GM18517 (cell line): ENCODE measurements at regions not wholly inside any gene's neighbourhood (a gene's known extent, or its start where the extent isn't known, plus 50 kb on each side); places are given as distances from the start of the nearest gene placed in this dataset.
A peak's percentile ranks its signal among the peaks of the same experiment; 100 is the strongest.
"Not testable (repeated sequence)": the region's sequence is repeated elsewhere in the genome, so short reads cannot be mapped to it uniquely, and the experiment has no call there.

Experiments used
- ATAC-seq: cut with Tn5 transposase; IDR thresholded peaks from one replicate; pipeline ENCODE4 v1.9.1; 2021; ENCODE audit warnings: mild to moderate bottlenecking, moderate library complexity; ENCODE audit not compliant: unreplicated experiment

DNA sequence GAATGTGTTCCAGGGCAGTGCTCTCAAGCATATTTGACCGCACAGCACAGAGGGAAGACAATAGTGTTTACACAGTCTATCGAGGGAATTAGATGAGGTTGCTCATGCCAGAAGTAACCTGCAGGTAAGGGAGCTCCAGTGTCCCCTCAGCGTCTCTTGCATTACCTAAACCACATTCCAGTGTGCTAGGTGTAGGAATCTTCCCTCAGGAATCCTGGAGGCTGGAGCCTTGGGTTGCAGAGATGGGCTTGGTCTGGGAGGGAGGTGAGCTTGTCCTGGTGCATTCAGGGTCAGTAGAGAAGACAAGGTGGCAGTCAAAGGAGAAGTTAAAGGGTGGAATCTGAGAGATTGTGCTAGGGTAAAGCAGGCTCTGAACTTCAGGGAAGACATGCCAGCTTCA lies 56.3 kb downstream of the SOX14 start:
- no peak for ATAC-seq

DNA sequence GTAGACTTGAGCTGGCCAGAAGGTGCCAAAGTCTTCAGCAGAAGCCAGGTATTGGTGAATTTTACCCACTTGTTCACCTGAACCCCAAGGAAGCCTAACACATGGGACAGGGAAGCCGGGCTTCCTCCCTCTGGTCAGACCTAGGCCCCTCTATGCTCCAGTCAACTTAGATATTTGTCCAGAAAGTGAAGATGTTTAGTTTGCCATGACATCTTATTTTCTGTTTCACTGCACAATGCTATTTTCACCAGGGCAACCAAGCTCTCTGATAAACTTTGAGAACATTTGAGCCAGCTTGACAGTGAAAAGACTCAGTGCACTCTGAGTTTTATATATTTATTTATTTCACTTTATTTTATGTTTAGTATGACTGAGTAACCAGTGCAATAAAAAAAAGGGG lies 71.0 kb downstream of the SOX14 start:
- no peak for ATAC-seq

DNA sequence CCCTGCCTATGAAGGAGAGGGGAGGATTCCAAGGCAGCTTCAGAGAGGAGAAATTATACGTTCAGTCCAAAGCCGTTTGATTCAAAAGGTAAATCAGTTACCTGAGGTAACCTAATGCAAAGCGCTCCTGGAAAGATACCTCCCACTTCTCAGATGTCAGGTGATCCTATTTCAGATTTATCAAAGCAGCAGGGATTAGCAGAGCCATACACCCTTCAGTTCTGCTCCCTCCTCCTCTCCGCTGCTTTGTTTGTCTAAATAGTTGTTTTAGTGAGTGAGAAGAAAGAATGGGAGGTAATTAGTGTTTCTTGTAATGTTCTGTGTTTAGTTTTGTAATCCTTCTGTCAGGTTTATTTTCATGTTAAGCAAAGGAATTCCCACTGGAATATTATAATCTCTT lies 81.1 kb downstream of the SOX14 start:
- no peak for ATAC-seq

DNA sequence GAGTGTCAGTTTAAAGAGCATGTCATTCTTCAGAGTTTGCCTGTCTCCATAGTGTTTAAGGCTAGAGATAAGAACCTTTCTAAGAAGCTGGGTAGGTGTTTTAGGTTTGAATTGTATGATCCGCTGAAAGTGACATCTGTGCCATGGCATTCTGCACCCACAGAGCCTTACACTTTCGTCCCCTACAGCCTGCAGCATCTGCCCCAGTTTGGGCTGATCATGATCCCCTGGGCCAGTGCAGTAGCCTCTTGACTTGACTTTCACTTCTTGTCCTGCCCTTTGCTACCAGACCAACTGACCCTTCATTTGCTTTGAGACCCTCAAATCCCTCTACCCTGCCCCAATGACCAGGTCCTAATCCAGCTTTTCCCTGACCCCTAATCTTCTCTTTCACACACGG lies 81.6 kb downstream of the SOX14 start:
- no peak for ATAC-seq

DNA sequence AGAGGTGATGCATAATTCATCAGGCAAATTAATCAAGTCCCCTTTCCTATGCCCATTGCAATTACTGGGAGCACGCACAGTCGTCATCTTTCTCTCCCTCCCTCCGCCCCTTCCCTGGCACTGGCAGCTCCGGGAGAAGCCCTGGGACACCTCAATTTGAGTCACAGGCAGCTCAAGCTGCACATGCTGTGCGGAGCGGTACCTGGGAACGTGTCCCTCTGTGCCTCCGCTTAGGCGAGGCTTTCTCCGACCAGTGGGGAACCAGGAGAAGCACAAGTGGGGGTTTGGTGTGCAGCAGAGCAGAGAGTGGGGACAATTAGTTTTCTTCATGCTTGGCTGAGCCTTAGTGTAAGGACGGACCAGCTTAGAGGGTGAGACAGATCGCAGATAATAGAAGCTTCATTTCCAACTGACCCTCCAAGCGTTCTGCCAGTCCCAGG lies 88.3 kb downstream of the SOX14 start:
- no peak for ATAC-seq

DNA sequence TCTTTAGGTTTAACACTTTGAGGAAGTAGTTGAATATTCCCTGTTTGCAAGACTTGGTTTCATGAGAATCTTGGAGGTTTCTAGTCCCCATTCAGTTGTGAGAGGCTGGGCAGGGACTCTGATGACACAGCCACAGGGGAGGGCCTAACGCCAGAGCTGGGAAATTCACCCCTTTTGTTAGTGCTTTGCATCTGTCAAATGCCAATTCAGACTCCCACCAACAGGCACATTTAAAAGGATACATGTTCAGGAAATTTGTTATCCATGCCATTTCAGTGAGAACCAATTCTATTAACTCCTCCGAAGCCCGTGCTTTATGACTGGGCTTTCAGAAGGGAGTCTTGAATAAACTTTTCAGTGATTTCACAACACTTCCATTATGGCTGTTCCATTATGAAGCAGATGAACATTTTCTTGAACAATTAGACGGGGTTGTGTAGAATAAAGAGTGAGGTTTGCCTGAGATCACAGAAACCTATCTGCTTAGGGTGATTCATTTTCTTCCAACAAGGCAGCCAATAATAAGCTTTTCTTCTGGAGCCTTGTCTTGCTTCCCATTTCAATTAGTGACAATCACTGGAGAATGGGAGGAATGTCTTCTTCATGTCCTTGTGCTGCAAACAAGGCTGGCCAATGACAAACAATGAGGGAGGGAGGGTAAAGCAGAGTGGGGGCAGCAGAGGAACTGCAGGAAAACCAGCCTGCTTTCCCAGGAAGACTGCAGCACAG lies 90.6 kb downstream of the SOX14 start:
- ATAC-seq: no peak

DNA sequence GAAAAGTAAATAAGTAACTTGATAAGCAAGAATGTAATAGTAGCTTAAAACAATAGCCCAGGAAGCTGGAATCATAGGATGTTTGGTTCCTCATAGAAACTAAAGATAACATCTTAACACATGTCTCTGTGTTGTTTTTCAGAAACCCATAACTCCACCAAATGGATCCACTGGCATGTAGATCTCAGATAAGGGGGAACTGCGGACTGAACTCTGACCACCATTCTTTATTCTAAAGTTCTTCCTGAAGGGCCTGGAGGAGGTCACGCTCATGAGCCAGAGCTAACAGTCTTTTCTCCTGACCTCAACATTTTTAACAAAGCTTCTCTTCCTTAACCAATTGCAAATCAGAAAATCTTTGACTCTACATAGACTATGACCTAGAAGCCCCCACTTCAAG lies 101.9 kb downstream of the SOX14 start:
- ATAC-seq: no peak

DNA sequence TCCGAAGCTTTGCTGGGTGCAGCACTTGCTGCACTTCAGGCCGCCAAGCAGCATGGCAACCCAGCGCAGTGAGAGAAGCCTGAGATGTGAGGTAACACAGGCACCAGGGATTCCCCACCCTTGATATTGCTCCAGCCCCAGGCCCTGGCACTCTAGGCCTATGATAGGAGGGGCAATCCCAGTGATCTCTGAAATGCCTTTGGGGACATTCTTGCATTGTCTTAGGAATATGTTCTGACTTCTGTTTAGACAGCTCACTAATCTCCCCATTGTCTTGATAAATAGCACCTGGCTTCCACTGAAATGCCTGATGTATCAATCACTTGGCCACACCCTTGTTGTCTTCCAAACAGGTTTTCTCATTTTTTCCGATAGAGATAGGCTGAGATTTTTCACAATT lies 102.8 kb downstream of the SOX14 start:
- ATAC-seq: no peak

DNA sequence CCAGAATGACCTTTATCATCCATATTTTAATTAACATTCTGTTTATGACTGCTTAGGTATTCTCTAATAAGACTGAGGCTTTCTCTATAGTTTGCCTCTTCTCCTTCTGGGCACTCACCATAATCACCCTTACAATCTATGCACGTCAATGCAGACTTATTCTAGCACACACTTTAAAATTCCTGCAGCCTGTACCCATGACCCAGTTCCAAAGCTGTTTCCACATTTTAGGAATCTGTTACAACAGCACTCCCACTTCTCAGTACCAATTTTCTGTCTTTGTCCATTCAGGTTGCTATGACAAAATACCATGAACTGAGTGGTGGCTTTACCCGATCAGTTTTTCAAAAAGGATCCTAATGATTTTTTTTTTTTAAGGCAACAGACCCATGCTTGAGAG lies 103.5 kb downstream of the SOX14 start:
- no peak for ATAC-seq

DNA sequence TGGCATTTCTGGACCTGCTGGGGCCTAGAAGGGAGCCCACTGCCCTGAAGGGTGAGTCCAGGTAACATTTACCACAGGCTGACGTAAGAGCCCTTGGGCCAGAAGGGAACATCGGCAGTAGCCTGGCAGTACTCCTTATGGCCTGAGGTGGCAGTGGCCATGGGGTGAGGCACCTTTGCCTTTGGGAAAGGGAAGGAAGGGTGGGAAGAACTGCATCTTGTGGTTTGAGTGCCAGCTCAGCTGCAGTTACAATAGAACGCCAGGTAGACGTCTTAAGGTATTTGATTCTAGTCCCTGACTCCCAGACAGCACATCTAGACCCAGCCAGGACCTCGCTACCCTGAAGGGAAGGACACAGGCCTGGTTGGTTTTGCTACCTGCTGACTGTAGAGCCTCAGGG lies 104.9 kb downstream of the SOX14 start:
- no peak for ATAC-seq

DNA sequence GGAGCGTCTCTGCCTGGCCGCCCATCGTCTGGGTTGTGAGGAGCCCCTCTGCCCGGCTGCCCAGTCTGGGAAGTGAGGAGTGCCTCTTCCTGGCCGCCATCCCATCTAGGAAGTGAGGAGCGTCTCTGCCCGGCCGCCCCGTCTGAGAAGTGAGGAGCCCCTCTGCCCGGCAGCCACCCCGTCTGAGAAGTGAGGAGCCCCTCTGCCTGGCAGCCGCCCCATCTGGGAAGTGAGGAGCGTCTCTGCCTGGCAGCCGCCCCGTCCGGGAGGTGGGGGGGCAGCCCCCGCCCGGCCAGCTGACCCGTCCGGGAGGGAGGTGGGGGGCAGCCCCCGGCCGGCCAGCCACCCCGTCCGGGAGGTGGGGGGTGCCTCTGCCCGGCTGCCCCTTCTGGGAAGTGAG lies 108.5 kb downstream of the SOX14 start:
- not testable (repeated sequence) for ATAC-seq

DNA sequence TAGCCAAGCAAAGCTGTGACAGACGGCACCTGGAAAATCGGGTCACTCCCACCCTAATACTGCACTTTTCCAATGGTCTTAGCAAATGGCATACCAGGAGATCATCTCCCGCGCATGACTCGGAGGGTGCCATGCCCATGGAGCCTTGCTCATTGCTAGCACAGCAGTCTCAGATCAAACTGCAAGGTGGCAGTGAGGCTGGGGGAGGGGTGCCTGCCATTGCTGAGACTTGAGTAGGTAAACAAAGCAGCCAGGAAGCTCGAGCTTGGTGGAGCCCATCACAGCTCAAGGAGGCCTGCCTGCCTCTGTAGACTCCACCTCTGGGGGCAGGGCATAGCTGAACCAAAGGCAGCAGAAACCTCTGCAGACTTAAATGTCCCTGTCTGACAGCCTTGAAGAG lies 113.1 kb upstream of the CLDN18 start:
- ATAC-seq: not testable (repeated sequence)

DNA sequence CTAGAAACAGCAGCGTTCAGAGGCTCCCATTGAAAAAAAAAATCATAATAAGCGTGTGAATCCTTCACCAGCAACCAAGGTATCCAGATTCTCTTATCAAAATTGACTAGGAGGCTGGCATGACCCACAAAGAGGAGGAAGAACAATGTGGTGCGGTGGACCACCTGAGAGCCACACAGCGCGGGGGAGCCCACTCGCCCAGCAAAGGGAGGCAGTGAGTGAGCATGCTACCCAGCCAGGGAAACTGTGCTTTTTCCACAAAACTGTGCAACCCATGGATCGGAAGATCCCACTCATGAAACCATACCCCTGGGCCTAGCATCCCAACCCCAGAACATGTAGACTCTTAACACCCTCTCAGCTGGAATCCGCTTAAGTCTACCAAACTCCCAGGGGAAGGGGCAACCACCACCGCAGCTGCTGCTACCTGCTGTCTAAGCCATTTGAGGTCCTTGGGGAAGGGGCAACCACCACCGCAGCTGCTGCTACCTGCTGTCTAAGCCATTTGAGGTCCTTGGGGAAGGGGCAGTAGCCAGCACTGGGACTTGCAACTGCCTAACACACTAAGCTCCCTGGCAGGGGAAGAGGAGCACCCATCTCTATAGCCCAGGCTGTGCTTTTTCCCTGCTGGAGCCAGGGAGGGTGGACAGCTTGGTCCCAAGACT lies 102.8 kb upstream of the CLDN18 start:
- no peak for ATAC-seq

DNA sequence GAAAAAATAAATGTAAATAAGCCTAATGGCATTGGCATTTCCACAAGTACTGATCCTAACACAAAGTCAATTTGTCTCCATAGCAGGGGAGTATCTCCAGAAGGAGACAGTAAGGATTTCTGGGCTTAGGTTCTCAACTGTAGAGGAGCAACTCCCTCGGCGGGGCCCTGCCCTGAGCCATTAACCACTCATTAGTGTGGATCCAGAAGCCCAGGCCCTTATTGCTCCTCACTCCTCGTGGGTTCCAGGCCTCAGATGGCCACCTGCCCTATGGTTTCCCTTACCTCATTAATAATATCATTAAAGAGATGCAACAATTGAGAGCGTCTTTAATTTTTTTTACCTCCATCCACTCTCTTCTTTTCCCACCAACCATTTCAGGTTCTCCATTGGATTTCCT lies 85.3 kb upstream of the CLDN18 start:
- no peak for ATAC-seq

DNA sequence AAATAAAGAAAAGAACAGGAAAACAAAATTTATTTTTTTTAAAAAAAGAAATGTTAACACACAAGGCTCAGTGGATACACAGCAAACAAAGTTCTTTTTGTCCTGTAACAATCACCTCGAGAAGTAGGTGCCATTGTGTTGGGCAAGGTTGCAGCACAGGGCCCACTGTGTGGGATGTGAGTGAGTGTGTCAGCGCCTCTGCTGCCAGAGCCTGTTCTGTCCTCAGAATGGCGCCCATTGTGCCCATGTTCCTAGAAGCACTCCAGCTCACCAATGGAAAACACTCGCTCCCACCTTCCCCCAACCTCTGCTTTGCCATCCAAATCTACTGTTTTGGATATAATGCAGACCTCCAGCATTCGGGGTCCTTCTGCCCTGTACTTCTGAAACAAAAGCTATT lies 84.9 kb upstream of the CLDN18 start:
- ATAC-seq: no peak

DNA sequence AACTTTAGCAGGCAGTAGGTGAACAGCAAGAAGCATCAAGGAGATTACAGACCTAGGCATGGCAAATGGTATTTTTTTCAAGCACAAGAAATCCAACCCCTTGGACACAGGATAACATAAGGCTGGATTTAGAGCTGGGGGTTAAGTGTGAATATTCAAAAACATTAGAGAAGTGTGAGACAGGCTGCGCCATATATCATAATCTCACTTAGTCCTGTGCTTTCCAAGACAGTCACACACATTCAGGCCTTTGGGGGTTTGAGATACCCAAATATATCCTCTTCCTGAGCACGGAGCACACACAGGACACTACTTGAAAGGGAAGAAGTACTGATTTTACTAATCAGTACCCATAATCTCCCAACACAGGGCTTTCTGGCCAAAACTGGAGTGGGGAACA lies 83.0 kb upstream of the CLDN18 start:
- ATAC-seq: no peak

DNA sequence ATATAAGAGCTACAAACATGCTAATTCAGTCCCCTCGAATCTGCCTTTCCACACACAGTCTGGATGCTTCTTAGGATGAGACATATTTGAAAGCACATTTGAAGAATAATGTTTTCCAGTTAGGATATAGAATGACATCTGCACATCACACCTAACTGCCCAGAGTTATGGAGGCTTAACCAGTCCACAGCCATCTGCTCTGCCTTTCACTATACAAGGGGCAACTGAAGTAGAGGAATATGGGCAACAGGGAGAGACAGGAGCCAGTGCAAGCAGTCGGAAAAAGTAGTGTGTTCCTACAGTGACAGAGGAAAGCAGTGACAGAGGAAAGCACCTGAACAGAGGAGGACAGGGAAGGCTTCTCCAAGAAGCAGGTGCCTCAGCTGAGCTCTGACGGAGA lies 79.0 kb upstream of the CLDN18 start:
- no peak for ATAC-seq

DNA sequence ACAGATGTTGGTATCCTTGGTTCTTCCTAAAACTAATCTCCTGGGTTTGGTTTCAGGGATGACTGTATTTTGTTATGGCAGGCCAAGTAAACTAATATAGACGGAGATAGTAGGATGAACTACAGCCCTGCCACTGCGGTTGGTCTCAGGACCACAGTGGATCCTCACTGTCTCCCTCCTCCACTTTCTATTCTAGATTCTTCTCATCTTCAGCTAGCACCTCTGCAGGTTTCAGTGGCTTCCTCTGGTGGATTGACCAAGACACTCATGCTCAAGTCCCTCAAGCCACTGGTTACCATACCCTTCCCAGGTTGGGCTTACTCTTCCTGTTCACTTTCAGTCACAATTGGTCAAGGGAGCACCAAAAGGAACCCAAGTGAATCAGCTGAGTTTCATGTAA lies 71.1 kb upstream of the CLDN18 start:
- no peak for ATAC-seq

DNA sequence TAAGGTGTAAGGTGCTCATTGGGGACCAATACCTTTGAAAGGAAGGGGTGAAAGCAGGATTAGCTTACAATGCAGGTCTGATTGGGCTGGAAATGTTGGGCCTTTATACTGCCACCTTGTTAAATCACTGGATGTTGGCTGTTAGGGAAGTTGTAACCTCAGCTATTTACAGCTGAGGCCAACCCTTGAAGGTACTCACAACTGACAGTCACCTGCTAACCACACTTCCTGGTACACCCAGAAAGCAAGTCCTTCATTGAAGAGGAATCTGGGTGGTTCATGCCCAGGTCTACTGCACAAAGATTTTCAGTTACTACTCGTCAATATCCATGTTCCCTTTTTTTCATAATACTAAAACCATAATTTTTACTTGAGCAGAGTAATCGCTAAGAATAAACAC lies 65.4 kb upstream of the CLDN18 start:
- no peak for ATAC-seq

DNA sequence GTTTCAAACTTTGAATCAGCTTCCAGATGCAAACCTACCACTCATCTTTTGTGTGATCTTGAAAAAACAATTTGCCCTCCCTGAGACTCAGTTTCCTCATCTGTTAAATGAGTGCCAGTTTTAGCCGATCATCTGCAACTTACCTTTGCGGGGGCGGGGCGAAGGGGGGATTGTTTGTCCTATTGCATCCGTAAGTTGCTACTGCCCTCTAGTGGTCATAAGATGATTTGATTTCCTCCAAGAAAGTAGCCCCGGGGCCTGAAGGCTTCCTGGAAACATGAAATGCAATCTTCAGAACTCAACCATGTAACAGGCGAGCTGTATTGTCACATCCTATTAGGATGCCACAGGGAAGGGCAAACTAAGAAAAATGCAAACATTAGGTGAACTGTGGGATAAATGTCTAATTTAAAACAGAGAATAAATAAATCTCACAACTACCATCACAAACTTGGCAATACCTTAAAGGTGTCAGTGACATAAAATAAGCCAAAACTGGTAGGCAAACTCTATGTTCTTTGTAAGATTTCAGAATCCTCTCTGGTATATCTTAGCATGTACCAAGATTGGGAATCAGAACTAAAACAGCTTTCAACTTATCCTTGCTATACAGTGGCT lies 63.5 kb upstream of the CLDN18 start:
- ATAC-seq: peak; percentile 64

DNA sequence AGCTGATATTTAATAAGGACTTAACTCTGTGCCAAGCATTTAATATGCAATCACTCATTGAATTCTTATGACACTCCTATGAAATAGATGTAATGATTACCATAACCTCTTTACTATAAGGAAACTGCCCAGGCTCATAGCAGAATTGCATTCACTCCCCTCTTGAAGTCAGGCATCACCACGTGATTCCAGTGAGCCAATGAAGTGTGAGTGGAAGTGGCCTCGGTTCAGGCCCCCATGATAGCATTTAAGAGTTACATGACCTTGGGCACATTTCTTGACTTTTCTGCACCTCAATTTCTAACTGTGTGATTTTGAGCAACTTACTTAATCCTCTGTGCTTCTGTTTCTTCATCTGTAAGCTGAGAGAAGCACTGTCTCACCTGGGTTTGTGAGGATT lies 62.8 kb upstream of the CLDN18 start:
- no peak for ATAC-seq

DNA sequence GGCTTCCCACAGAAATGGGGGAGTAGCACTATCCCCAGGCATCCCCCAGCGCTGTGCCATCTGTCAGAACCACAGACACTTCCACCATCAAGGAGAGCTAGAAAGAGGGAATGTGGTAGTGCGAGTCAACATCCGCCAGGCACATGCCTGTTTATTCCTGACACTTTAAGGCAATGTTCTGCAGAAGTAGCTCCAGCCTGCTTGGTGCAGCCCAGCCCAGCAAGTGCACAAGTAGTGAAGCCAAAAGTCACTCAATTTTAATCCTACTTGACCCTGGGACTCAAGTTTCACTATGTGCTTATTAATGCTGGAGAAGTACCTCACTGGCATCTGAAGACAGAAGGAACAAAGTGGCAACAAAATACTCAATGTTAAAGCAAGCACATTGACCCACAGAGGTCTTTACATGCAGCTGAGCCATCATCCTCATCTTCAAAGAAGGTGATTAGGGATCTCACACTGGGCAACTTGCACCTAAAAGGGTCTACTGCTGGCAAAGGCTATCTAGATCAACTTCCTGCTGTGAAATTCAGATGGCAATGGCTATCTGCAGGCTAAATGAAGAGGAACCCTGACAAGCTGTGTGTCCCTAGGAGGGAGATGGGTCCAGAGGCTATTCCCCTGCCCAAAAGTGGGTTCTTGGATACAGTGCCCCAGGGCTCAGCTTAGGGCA lies 61.4 kb upstream of the CLDN18 start:
- no peak for ATAC-seq
